K562 (cell line): ENCODE measurements at regions not wholly inside any gene's neighbourhood (a gene's known extent, or its start where the extent isn't known, plus 50 kb on each side); places are given as distances from the start of the nearest gene placed in this dataset.

Source experiments
- ATAC-seq: fragments of 200-7000 bp; cut with Tn5 transposase; 3 replicates; pipeline ENCODE4 v1.9.1; 2020; ENCODE audit warnings: moderate library complexity
- BruUV-seq: library from RNA; stranded (reverse); fragments of 400-500 nt; replicated peaks from 2 replicates; lab custom pipeline; 2021; lab: Mats Ljungman, UMichigan
- CTCF ChIA-PET: fragments of 300-600 bp; formaldehyde crosslinking; extraction: SDS; loops from one replicate; lab custom pipeline; 2021; ENCODE audit warnings: low intra/inter-chr PET ratio; lab: Yijun Ruan, JAX
- POLR2A ChIA-PET: fragments of 300-600, 350-650 bp; sonication (Branson Sonifier 250); formaldehyde crosslinking; extraction: SDS; loops from one replicate; lab custom pipeline; 2021; ENCODE audit warnings: antibody characterized with exemption, inconsistent platforms; lab: Yijun Ruan, JAX
- DNase-seq, 4 experiments: peaks; one replicate each; pipeline versions ENCODE4 v3.0.0 to v3.0.0-alpha.2; 2011 to 2018; ENCODE audit warnings: low spot score in 3 of 4, mixed read lengths in 3 of 4; ENCODE audit errors: extremely low read depth in 1 of 4
- FAIRE-seq: peaks from 2 replicates; lab custom pipeline; 2011; peaks lifted over from hg19 to GRCh38; lab: Jason Lieb, UNC
- H2AFZ ChIP-seq: 2 replicates; pipeline ENCODE4 v1.6.0; 2011; ENCODE audit warnings: low read depth, low read length, control low read depth, inconsistent platforms
- H3K27ac ChIP-seq: fragments of 200-600 bp; 3 replicates; pipeline ENCODE4 v1.8.0; 2011; ENCODE audit warnings: low read depth, mild to moderate bottlenecking, control low read depth, inconsistent platforms, low read length, moderate library complexity, mixed read lengths; ENCODE audit errors: extremely low read depth
- H3K27me3 ChIP-seq, 2 experiments: fragments of 300-600 bp in 1 of 2; 2 replicates in 1 of 2; 3 replicates in 1 of 2; pipeline versions ENCODE4 v1.6.0 to v1.8.0; 2011; ENCODE audit warnings: inconsistent platforms in 2 of 2, low read length in 2 of 2, mild to moderate bottlenecking in 1 of 2, mixed read lengths in 1 of 2, moderate library complexity in 1 of 2; ENCODE audit not compliant: control insufficient read depth in 2 of 2, insufficient read depth in 2 of 2
- H3K36me3 ChIP-seq: fragments of 300-600 bp; 3 replicates; pipeline ENCODE4 v1.8.0; 2011; ENCODE audit warnings: mild to moderate bottlenecking, low read length, inconsistent platforms; ENCODE audit not compliant: control insufficient read depth, insufficient read depth
- H3K4me1 ChIP-seq, 2 experiments: fragments of 200-600 bp in 1 of 2; replicated peaks in 1 of 2; 2 replicates in 1 of 2; 3 replicates in 1 of 2; pipeline versions ENCODE4 v1.5.1 to v1.8.0; 2011; ENCODE audit warnings: inconsistent platforms in 2 of 2, low read length in 2 of 2, mild to moderate bottlenecking in 1 of 2, mixed read lengths in 1 of 2, moderate library complexity in 1 of 2; ENCODE audit not compliant: control insufficient read depth in 2 of 2, insufficient read depth in 2 of 2
- H3K4me2 ChIP-seq: 2 replicates; pipeline ENCODE4 v1.6.1; 2011; ENCODE audit warnings: low read length, control low read depth, inconsistent platforms, mixed read lengths; ENCODE audit not compliant: insufficient read depth
- H3K4me3 ChIP-seq: fragments of 200-600 bp; sonication (generic), shearing (Covaris generic); 2 replicates; pipeline ENCODE4 v1.5.1; 2016; ENCODE audit warnings: control low read depth, inconsistent platforms
- H3K79me2 ChIP-seq: fragments of 200-600 bp; 3 replicates; pipeline ENCODE4 v1.8.0; 2011; ENCODE audit warnings: low read length, inconsistent platforms; ENCODE audit not compliant: control insufficient read depth, insufficient read depth
- H3K9ac ChIP-seq, 2 experiments: 2 replicates each; pipeline versions ENCODE4 v1.6.0 to v1.6.1; 2011; ENCODE audit warnings: low read depth in 2 of 2, low read length in 2 of 2, control low read depth in 1 of 2, inconsistent platforms in 1 of 2, mild to moderate bottlenecking in 1 of 2, mixed read lengths in 1 of 2; ENCODE audit not compliant: insufficient read depth in 1 of 2
- H3K9me1 ChIP-seq: one replicate; pipeline ENCODE4 v1.6.0; 2011; ENCODE audit warnings: inconsistent platforms, mild to moderate bottlenecking, low read length, moderate library complexity; ENCODE audit not compliant: control insufficient read depth, insufficient read depth
- H3K9me3 ChIP-seq: replicated peaks from 2 replicates; pipeline ENCODE4 v1.5.1; 2011; ENCODE audit warnings: low read depth, low read length, inconsistent platforms; ENCODE audit not compliant: control insufficient read depth, insufficient read depth
- H4K20me1 ChIP-seq: replicated peaks from 2 replicates; pipeline ENCODE4 v1.6.1; 2011; ENCODE audit warnings: low read length, inconsistent platforms, mixed read lengths; ENCODE audit not compliant: control insufficient read depth, insufficient read depth
- FOS ChIP-seq: IDR thresholded peaks from 3 replicates; pipeline ENCODE4 v1.6.1; 2011; ENCODE audit not compliant: insufficient read length; ENCODE audit errors: extremely low read depth
- NR2F6 ChIP-seq: fragments of 450-650 bp; formaldehyde crosslinking; IDR thresholded peaks from 2 replicates; pipeline ENCODE4 v1.4.0; 2020; ENCODE audit warnings: mild to moderate bottlenecking
- STAT5A ChIP-seq: IDR thresholded peaks from 2 replicates; pipeline ENCODE4 v1.6.1; 2012; ENCODE audit warnings: low read length, inconsistent platforms, borderline replicate concordance
- ZKSCAN1 ChIP-seq: fragments of 150-350 bp; IDR thresholded peaks from 2 replicates; pipeline ENCODE4 v1.6.1; 2016; ENCODE audit warnings: low read depth, low read length
- ZNF274 ChIP-seq: IDR thresholded peaks from 2 replicates; pipeline ENCODE4 v1.6.1; 2011; ENCODE audit warnings: low read depth, mild to moderate bottlenecking, low read length, moderate library complexity, borderline replicate concordance
- ZNF561 ChIP-seq: fragments of 450-650 bp; formaldehyde crosslinking; conservative IDR thresholded peaks from 2 replicates; pipeline ENCODE4 v1.4.0; 2020; ENCODE audit warnings: mild to moderate bottlenecking, moderate library complexity
- ZNF766 ChIP-seq: fragments of 200-800 bp; sonication (Bioruptor generic); conservative IDR thresholded peaks from 2 replicates; pipeline ENCODE4 v1.6.1; 2016; ENCODE audit warnings: missing genetic modification characterization, missing compliant biosample characterization
- in situ Hi-C: fragments of 300-500 bp; cut with MboI; formaldehyde crosslinking; loops from 4 replicates; pipeline ENCODE4 v1.15.0; 2018; ENCODE audit warnings: inconsistent platforms, mixed read lengths
- intact Hi-C: fragments of 100-400 bp; cut with micrococcal nuclease; formaldehyde crosslinking; loops from 2 replicates; pipeline ENCODE4 v1.14.2; 2022
- TF ChIP-seq, protein P1 (sequence below): fragments of 450-650 bp; IDR thresholded peaks from 2 replicates; pipeline ENCODE4 v1.7.0; 2016; ENCODE audit warnings: borderline replicate concordance
- TF ChIP-seq, protein P2 (sequence below): sonication (generic); formaldehyde crosslinking; IDR thresholded peaks from 2 replicates; pipeline ENCODE4 v1.4.0; 2020; ENCODE audit warnings: mild to moderate bottlenecking, missing genetic modification reagents
- TF ChIP-seq, protein P3 (sequence below), 2 experiments: fragments of 450-650 bp; IDR thresholded peaks; 2 replicates each; pipeline ENCODE4 v1.6.1; 2016

DNA sequence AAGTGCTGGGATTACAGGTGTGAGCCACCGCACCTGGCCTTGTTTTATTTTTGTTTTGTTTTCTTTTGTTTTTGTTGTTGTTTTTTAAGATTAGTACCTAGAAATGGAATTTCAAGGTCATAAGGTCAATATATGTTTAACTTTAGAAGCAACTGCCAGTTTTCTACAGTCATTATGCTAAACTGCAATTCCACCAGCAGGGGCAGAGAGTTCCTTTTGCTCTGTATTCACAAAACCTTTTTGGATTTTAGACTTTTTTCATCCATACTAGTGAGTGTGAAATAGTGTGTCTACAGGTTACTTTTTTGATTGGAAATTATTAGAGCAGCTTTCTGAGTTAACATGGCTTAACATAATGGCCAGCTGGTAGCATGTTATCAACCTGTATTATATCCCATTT is 580.6 kb downstream of the TRIML1 start (continued):
- TF ChIP-seq, protein P1, sequence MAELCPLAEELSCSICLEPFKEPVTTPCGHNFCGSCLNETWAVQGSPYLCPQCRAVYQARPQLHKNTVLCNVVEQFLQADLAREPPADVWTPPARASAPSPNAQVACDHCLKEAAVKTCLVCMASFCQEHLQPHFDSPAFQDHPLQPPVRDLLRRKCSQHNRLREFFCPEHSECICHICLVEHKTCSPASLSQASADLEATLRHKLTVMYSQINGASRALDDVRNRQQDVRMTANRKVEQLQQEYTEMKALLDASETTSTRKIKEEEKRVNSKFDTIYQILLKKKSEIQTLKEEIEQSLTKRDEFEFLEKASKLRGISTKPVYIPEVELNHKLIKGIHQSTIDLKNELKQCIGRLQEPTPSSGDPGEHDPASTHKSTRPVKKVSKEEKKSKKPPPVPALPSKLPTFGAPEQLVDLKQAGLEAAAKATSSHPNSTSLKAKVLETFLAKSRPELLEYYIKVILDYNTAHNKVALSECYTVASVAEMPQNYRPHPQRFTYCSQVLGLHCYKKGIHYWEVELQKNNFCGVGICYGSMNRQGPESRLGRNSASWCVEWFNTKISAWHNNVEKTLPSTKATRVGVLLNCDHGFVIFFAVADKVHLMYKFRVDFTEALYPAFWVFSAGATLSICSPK = no peak
- no peak for TF ChIP-seq ZKSCAN1

DNA sequence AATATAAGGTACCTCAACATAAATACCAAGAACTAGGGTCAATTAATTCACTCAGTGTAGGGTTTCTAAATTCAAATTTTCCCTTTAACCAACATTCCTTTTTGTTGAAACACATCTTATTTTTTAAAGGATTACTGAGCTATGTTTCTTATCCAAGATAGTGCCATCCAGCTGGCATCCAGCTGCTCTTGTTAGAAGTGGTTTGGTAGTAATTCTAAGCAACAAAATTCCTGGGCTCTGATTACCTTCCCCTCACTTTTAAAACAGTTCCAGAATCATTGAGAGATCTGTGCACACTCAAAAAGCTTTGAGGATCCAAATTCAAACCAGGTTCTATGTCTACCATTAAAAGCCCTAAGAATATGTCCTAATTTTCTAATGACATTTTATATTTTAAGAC is 583.7 kb downstream of the TRIML1 start:
- CTCF ChIA-PET = no interaction called here
- TF ChIP-seq ZNF766 (CRISPR knock-in tag) (no peak), FOS (no peak), STAT5A (no peak), ZNF274 (no peak), NR2F6 (no peak), ZNF561 (CRISPR knock-in tag) (no peak)
- TF ChIP-seq, protein P2, sequence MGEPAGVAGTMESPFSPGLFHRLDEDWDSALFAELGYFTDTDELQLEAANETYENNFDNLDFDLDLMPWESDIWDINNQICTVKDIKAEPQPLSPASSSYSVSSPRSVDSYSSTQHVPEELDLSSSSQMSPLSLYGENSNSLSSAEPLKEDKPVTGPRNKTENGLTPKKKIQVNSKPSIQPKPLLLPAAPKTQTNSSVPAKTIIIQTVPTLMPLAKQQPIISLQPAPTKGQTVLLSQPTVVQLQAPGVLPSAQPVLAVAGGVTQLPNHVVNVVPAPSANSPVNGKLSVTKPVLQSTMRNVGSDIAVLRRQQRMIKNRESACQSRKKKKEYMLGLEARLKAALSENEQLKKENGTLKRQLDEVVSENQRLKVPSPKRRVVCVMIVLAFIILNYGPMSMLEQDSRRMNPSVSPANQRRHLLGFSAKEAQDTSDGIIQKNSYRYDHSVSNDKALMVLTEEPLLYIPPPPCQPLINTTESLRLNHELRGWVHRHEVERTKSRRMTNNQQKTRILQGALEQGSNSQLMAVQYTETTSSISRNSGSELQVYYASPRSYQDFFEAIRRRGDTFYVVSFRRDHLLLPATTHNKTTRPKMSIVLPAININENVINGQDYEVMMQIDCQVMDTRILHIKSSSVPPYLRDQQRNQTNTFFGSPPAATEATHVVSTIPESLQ = no peak
- TF ChIP-seq, protein P3, sequence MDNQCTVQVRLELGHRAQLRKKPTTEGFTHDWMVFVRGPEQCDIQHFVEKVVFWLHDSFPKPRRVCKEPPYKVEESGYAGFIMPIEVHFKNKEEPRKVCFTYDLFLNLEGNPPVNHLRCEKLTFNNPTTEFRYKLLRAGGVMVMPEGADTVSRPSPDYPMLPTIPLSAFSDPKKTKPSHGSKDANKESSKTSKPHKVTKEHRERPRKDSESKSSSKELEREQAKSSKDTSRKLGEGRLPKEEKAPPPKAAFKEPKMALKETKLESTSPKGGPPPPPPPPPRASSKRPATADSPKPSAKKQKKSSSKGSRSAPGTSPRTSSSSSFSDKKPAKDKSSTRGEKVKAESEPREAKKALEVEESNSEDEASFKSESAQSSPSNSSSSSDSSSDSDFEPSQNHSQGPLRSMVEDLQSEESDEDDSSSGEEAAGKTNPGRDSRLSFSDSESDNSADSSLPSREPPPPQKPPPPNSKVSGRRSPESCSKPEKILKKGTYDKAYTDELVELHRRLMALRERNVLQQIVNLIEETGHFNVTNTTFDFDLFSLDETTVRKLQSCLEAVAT (IDR thresholded peaks at IDR 0.05) = no peak
- Histone ChIP-seq H3K27me3 (no peaks in the 10 kb centered on the region), H3K9me3 (no peaks in the 10 kb centered on the region), H4K20me1 (no peaks in the 10 kb centered on the region), H3K27ac (no peak overlapping the region), H3K79me2 (no peaks in the 10 kb centered on the region), H3K4me3 (no peak overlapping the region), H3K4me2 (no peak overlapping the region), H3K4me1 (no peaks in the 10 kb centered on the region), H3K9me1 (no peaks in the 10 kb centered on the region), H2AFZ (no peak overlapping the region), H3K36me3 (no peaks in the 10 kb centered on the region), H3K9ac (no peak overlapping the region)
- in situ Hi-C loops (no loop called here), intact Hi-C loops (no loop called here)
- ATAC-seq = no peak
- no peak for DNase-seq
- BruUV-seq = no TSS peak
- no peak for FAIRE-seq
- POLR2A ChIA-PET = no interaction called here
